H9 (cell line): ENCODE measurements at regions not wholly inside any gene's neighbourhood (a gene's known extent, or its start where the extent isn't known, plus 50 kb on each side); places are given as distances from the start of the nearest gene placed in this dataset.

Experiments
- DNase-seq: peaks from one replicate; pipeline ENCODE4 v3.0.0-alpha.2; 2017
- H2AFZ ChIP-seq: one replicate; pipeline ENCODE4 v1.6.1; 2013; ENCODE audit warnings: mild to moderate bottlenecking, low read length, control low read depth, moderate library complexity
- H2AK5ac ChIP-seq: 2 replicates; pipeline ENCODE4 v1.6.1; 2013; ENCODE audit warnings: low read length, control low read depth, mixed read lengths; ENCODE audit not compliant: insufficient read length
- H2BK120ac ChIP-seq: one replicate; pipeline ENCODE4 v1.6.1; 2013; ENCODE audit warnings: low read depth, mild to moderate bottlenecking, low read length, control low read depth, inconsistent platforms; ENCODE audit not compliant: poor library complexity, severe bottlenecking
- H2BK12ac ChIP-seq: 2 replicates; pipeline ENCODE4 v1.6.1; 2013; ENCODE audit warnings: low read length, control low read depth, mixed read lengths, low read depth; ENCODE audit not compliant: insufficient read length
- H2BK15ac ChIP-seq: 2 replicates; pipeline ENCODE4 v1.6.1; 2013; ENCODE audit warnings: low read depth, low read length, control low read depth
- H2BK20ac ChIP-seq: one replicate; pipeline ENCODE4 v1.6.1; 2013; ENCODE audit warnings: low read depth, mild to moderate bottlenecking, low read length, control low read depth, inconsistent platforms; ENCODE audit not compliant: poor library complexity, severe bottlenecking
- H2BK5ac ChIP-seq: 2 replicates; pipeline ENCODE4 v1.6.1; 2013; ENCODE audit warnings: low read length, control low read depth, mixed read lengths; ENCODE audit not compliant: insufficient read length
- H3K14ac ChIP-seq: 2 replicates; pipeline ENCODE4 v1.6.1; 2013; ENCODE audit warnings: low read length, control low read depth; ENCODE audit not compliant: insufficient read depth
- H3K18ac ChIP-seq: 2 replicates; pipeline ENCODE4 v1.6.1; 2013; ENCODE audit warnings: low read depth, mild to moderate bottlenecking, mixed read lengths, low read length, control low read depth; ENCODE audit not compliant: insufficient read length
- H3K23ac ChIP-seq: 2 replicates; pipeline ENCODE4 v1.6.1; 2013; ENCODE audit warnings: low read length, control low read depth, mixed read lengths, low read depth; ENCODE audit not compliant: insufficient read length
- H3K23me2 ChIP-seq: 2 replicates; pipeline ENCODE4 v1.6.1; 2013; ENCODE audit warnings: low read depth, mild to moderate bottlenecking, mixed read lengths, low read length, control low read depth; ENCODE audit not compliant: insufficient read length, poor library complexity, severe bottlenecking
- H3K27ac ChIP-seq: 2 replicates; pipeline ENCODE4 v1.5.1; 2013; ENCODE audit warnings: low read length, control low read depth, mixed read lengths, low read depth; ENCODE audit not compliant: insufficient read length
- H3K27me3 ChIP-seq: 2 replicates; pipeline ENCODE4 v1.6.1; 2013; ENCODE audit warnings: low read length, control low read depth, inconsistent platforms; ENCODE audit not compliant: insufficient read depth
- H3K4ac ChIP-seq: 2 replicates; pipeline ENCODE4 v1.6.1; 2013; ENCODE audit warnings: low read depth, mild to moderate bottlenecking, control low read depth, inconsistent platforms, low read length, moderate library complexity
- H3K4me1 ChIP-seq: 2 replicates; pipeline ENCODE4 v1.6.1; 2013; ENCODE audit warnings: low read length, control low read depth, inconsistent platforms; ENCODE audit not compliant: insufficient read depth
- H3K4me2 ChIP-seq: 2 replicates; pipeline ENCODE4 v1.6.1; 2013; ENCODE audit warnings: low read length, control low read depth, mixed read lengths; ENCODE audit not compliant: insufficient read length, insufficient read depth
- H3K56ac ChIP-seq: 2 replicates; pipeline ENCODE4 v1.6.1; 2013; ENCODE audit warnings: low read depth, mild to moderate bottlenecking, mixed read lengths, low read length, control low read depth; ENCODE audit not compliant: insufficient read length
- H3K79me1 ChIP-seq: 2 replicates; pipeline ENCODE4 v1.6.1; 2013; ENCODE audit warnings: low read depth, mild to moderate bottlenecking, moderate library complexity, low read length, control low read depth, inconsistent platforms; ENCODE audit not compliant: insufficient read depth, poor library complexity, severe bottlenecking
- H3K79me2 ChIP-seq: 2 replicates; pipeline ENCODE4 v1.6.1; 2013; ENCODE audit warnings: low read length, control low read depth, inconsistent platforms; ENCODE audit not compliant: insufficient read depth
- H3K9ac ChIP-seq: 2 replicates; pipeline ENCODE4 v1.6.1; 2013; ENCODE audit warnings: low read length, control low read depth, mixed read lengths; ENCODE audit not compliant: insufficient read length; ENCODE audit errors: extremely low read depth
- H3K9me3 ChIP-seq: one replicate; pipeline ENCODE4 v1.6.1; 2013; ENCODE audit warnings: low read depth, low read length, inconsistent platforms; ENCODE audit not compliant: control insufficient read depth
- H3T11ph ChIP-seq: one replicate; pipeline ENCODE4 v1.6.1; 2013; ENCODE audit warnings: mild to moderate bottlenecking, low read length, control low read depth, inconsistent platforms
- H4K20me1 ChIP-seq: one replicate; pipeline ENCODE4 v1.6.1; 2013; ENCODE audit not compliant: control insufficient read depth, insufficient read length, insufficient read depth
- H4K5ac ChIP-seq: 2 replicates; pipeline ENCODE4 v1.6.1; 2013; ENCODE audit warnings: low read depth, mild to moderate bottlenecking, mixed read lengths, low read length, control low read depth; ENCODE audit not compliant: insufficient read length
- H4K8ac ChIP-seq: replicated peaks from 2 replicates; pipeline ENCODE4 v1.6.1; 2013; ENCODE audit warnings: low read length, control low read depth, mixed read lengths, low read depth; ENCODE audit not compliant: insufficient read length
- H4K91ac ChIP-seq: 2 replicates; pipeline ENCODE4 v1.6.1; 2013; ENCODE audit warnings: low read depth, mild to moderate bottlenecking, moderate library complexity, mixed read lengths, low read length, control low read depth; ENCODE audit not compliant: insufficient read length
- H3K27ac Mint-ChIP-seq, 3 experiments: 2 replicates in 2 of 3; 3 replicates in 1 of 3; pipeline ENCODE4 v1.8.0; 2020 to 2021; ENCODE audit warnings: mixed read lengths in 3 of 3, mild to moderate bottlenecking in 1 of 3, moderate library complexity in 1 of 3
- H3K27me3 Mint-ChIP-seq: 2 replicates; pipeline ENCODE4 v1.8.0; 2021; ENCODE audit warnings: low read depth, mild to moderate bottlenecking, moderate library complexity, mixed read lengths
- H3K36me3 Mint-ChIP-seq, 3 experiments: 2 replicates in 2 of 3; 3 replicates in 1 of 3; pipeline ENCODE4 v1.8.0; 2020 to 2021; ENCODE audit warnings: low read depth in 3 of 3, mixed read lengths in 3 of 3; ENCODE audit not compliant: insufficient read depth in 1 of 3
- H3K4me1 Mint-ChIP-seq, 2 experiments: 2 replicates each; pipeline ENCODE4 v1.8.0; 2020; ENCODE audit warnings: mixed read lengths in 2 of 2
- H3K4me3 Mint-ChIP-seq, 2 experiments: 2 replicates in 1 of 2; 3 replicates in 1 of 2; pipeline ENCODE4 v1.8.0; 2020 to 2021; ENCODE audit warnings: mild to moderate bottlenecking in 2 of 2, mixed read lengths in 2 of 2, moderate library complexity in 1 of 2
- H3K9me3 Mint-ChIP-seq, 2 experiments: 2 replicates in 1 of 2; 3 replicates in 1 of 2; pipeline ENCODE4 v1.8.0; 2020; ENCODE audit warnings: mild to moderate bottlenecking in 2 of 2, mixed read lengths in 2 of 2, moderate library complexity in 1 of 2
- CTCF ChIP-seq: fragments of 200-600 bp; sonication (generic); conservative IDR thresholded peaks from 3 replicates; pipeline ENCODE4 v1.8.0; 2021; ENCODE audit warnings: antibody characterized with exemption, mild to moderate bottlenecking
- WGBS: extraction: QIAGEN DNeasy Blood & Tissue Kit; methylation state at CpG from one replicate; pipeline ENCODE4 v1.1.7; 2013; ENCODE audit warnings: missing lambda C conversion rate, low lambda C conversion rate, mixed read lengths; ENCODE audit not compliant: insufficient read length; ENCODE audit errors: extremely low coverage; 5-methylcytosine and 5-hydroxymethylcytosine counted together

- Histone ChIP-seq H2BK20ac (no peak overlapping the region), H3K14ac (no peak overlapping the region), H2BK120ac (no peak overlapping the region), H4K91ac (no peak overlapping the region), H4K5ac (no peak overlapping the region), H2AFZ (no peak overlapping the region), H3K4me1 (no peaks in the 10 kb centered on the region), H2BK5ac (no peak overlapping the region), H3K79me2 (no peaks in the 10 kb centered on the region), H3K4me2 (no peak overlapping the region), H3K27me3 (no peaks in the 10 kb centered on the region), H2BK15ac (no peak overlapping the region), H4K8ac (no peak overlapping the region), H3K4ac (no peak overlapping the region), H3K23me2 (no peaks in the 10 kb centered on the region), H3K27ac (no peak overlapping the region), H2AK5ac (no peak overlapping the region), H3K56ac (no peak overlapping the region), H3K79me1 (no peaks in the 10 kb centered on the region), H3K9ac (no peak overlapping the region), H3K23ac (no peak overlapping the region), H2BK12ac (no peak overlapping the region), H3K18ac (no peak overlapping the region), H3T11ph (no peak overlapping the region), H3K9me3 (no peaks in the 10 kb centered on the region), H4K20me1 (no peaks in the 10 kb centered on the region)
- Mint-ChIP-seq H3K4me1 (peaks cover 6 to 10% of the 10 kb centered on the region in 2 experiments), H3K27me3 (no peaks in the 10 kb centered on the region), H3K36me3 (no peaks in the 10 kb centered on the region), H3K9me3 (no peaks in the 10 kb centered on the region), H3K4me3 (no peak overlapping the region), H3K27ac (no peak overlapping the region; a peak in 1 of 7 replicates)
- WGBS: no CpG with 5 or more reads among the region's 1 CpG
- no peak for DNase-seq
- TF ChIP-seq CTCF: no peak
Observed at GRCh38 chr3:178267158-178267844, 268.9 kb upstream of the KCNMB2 start.
